IMR-90 (cell line): ENCODE measurements at regions not wholly inside any gene's neighbourhood (a gene's known extent, or its start where the extent isn't known, plus 50 kb on each side); places are given as distances from the start of the nearest gene placed in this dataset.

ENCODE experiments used
- BHLHE40 ChIP-seq: fragments of 150-350 bp; IDR thresholded peaks from 2 replicates; pipeline ENCODE4 v1.6.1; 2016; ENCODE audit warnings: mild to moderate bottlenecking, low read depth, low read length
- CEBPB ChIP-seq: IDR thresholded peaks from 2 replicates; pipeline ENCODE4 v1.6.1; 2012; ENCODE audit warnings: low read depth, low read length, improper control_type of control experiment
- MAFK ChIP-seq: IDR thresholded peaks from 2 replicates; pipeline ENCODE4 v1.6.1; 2012; ENCODE audit warnings: low read depth, low read length, improper control_type of control experiment
- MAZ ChIP-seq: IDR thresholded peaks from 2 replicates; pipeline ENCODE4 v1.6.1; 2012; ENCODE audit warnings: low read depth, mild to moderate bottlenecking, low read length, improper control_type of control experiment, moderate library complexity, borderline replicate concordance
- POLR2A ChIP-seq: IDR thresholded peaks from 2 replicates; pipeline ENCODE4 v1.6.1; 2012; ENCODE audit warnings: mild to moderate bottlenecking, low read depth, low read length
- SMC3 ChIP-seq: fragments of 150-350 bp; IDR thresholded peaks from 2 replicates; pipeline ENCODE4 v1.6.1; 2016; ENCODE audit warnings: low read depth, mild to moderate bottlenecking, antibody characterized with exemption, low read length, moderate library complexity
- TF ChIP-seq, protein P1 (sequence below): fragments of 150-350 bp; IDR thresholded peaks from 2 replicates; pipeline ENCODE4 v1.6.1; 2017; ENCODE audit warnings: mild to moderate bottlenecking, antibody characterized with exemption, low read length, low read depth
- TF ChIP-seq, protein P2 (sequence below): conservative IDR thresholded peaks from 2 replicates; pipeline ENCODE4 v1.5.1; 2012; ENCODE audit warnings: mild to moderate bottlenecking, low read depth, low read length, improper control_type of control experiment
- TF ChIP-seq, protein P3 (sequence below): fragments of 150-350 bp; IDR thresholded peaks from 2 replicates; pipeline ENCODE4 v1.6.1; 2016; ENCODE audit warnings: low read depth, mild to moderate bottlenecking, low read length, moderate library complexity, borderline replicate concordance

DNA sequence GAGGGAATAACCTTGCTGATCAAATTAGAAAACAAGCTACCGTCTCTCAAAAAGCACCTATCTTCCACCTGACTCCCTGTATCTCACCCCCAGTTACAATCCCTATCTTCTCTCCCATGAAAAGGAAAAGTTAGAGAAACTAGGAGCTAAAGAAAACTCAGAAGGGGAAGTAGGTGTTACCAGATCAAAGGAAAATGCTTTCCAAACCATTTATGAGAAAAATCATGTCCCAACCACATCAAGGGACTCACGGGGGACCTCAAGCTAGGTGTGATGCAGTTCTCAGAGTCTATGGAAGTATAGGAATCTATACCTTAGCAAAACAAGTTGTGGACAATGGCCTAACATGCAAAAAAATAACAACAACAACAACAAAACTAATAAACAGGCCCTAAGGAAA, 135.5 kb upstream of the RMP24 start:
- TF ChIP-seq, protein P1, sequence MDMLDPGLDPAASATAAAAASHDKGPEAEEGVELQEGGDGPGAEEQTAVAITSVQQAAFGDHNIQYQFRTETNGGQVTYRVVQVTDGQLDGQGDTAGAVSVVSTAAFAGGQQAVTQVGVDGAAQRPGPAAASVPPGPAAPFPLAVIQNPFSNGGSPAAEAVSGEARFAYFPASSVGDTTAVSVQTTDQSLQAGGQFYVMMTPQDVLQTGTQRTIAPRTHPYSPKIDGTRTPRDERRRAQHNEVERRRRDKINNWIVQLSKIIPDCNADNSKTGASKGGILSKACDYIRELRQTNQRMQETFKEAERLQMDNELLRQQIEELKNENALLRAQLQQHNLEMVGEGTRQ = no peak
- TF ChIP-seq, protein P2, sequence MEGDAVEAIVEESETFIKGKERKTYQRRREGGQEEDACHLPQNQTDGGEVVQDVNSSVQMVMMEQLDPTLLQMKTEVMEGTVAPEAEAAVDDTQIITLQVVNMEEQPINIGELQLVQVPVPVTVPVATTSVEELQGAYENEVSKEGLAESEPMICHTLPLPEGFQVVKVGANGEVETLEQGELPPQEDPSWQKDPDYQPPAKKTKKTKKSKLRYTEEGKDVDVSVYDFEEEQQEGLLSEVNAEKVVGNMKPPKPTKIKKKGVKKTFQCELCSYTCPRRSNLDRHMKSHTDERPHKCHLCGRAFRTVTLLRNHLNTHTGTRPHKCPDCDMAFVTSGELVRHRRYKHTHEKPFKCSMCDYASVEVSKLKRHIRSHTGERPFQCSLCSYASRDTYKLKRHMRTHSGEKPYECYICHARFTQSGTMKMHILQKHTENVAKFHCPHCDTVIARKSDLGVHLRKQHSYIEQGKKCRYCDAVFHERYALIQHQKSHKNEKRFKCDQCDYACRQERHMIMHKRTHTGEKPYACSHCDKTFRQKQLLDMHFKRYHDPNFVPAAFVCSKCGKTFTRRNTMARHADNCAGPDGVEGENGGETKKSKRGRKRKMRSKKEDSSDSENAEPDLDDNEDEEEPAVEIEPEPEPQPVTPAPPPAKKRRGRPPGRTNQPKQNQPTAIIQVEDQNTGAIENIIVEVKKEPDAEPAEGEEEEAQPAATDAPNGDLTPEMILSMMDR = no peak
- TF ChIP-seq POLR2A = no peak
- TF ChIP-seq MAFK = no peak
- TF ChIP-seq BHLHE40 = no peak
- TF ChIP-seq CEBPB = no peak
- TF ChIP-seq, protein P3, sequence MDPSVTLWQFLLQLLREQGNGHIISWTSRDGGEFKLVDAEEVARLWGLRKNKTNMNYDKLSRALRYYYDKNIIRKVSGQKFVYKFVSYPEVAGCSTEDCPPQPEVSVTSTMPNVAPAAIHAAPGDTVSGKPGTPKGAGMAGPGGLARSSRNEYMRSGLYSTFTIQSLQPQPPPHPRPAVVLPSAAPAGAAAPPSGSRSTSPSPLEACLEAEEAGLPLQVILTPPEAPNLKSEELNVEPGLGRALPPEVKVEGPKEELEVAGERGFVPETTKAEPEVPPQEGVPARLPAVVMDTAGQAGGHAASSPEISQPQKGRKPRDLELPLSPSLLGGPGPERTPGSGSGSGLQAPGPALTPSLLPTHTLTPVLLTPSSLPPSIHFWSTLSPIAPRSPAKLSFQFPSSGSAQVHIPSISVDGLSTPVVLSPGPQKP = no peak
- TF ChIP-seq SMC3 = no peak
- TF ChIP-seq MAZ = no peak
